BE2C (cell line): ENCODE measurements at regions not wholly inside any gene's neighbourhood (a gene's known extent, or its start where the extent isn't known, plus 50 kb on each side); places are given as distances from the start of the nearest gene placed in this dataset.

Source experiments
- DNase-seq: peaks from one replicate; pipeline ENCODE4 v3.0.0-alpha.2; 2020
- H3K27me3 ChIP-seq: fragments of 250-450 bp; sonication (Bioruptor Pico); 2 replicates; pipeline ENCODE4 v1.5.1; 2020; ENCODE audit warnings: mild to moderate bottlenecking
- H3K36me3 ChIP-seq: fragments of 250-450 bp; sonication (Bioruptor Pico); 2 replicates; pipeline ENCODE4 v1.5.1; 2020; ENCODE audit warnings: mild to moderate bottlenecking
- H3K4me1 ChIP-seq: fragments of 250-450 bp; sonication (Bioruptor Pico); 2 replicates; pipeline ENCODE4 v1.5.1; 2020
- H3K4me3 ChIP-seq: 2 replicates; pipeline ENCODE4 v1.5.1; 2011; ENCODE audit warnings: low read depth, low read length
- H3K9me3 ChIP-seq: fragments of 250-450 bp; sonication (Bioruptor Pico); 2 replicates; pipeline ENCODE4 v1.5.1; 2020
- CTCF ChIP-seq: IDR thresholded peaks from 2 replicates; pipeline ENCODE4 v1.5.1; 2012; ENCODE audit warnings: mild to moderate bottlenecking, low read depth, low read length

DNA sequence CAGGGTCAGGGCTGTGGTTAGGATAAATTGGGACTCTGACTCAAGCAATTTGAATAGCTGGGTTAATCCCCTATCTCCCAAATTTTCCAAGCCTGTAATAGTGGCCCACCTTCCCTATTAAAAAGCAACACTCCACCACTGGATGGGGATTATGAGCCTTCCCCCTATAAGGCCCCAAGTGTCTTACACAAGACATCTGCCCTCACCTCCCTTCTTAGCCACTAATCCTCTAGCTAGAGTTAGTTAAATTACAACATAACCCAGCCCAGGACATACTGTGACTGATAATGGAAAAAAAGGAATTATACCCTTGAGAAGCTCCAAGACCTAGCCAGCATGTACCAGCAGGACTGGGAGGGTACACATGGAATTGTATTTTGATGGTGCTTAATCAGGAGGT, 190.4 kb downstream of the NRP2 start:
- H3K27me3 ChIP-seq, result no peaks in the 10 kb centered on the region
- H3K36me3 ChIP-seq, result no peaks in the 10 kb centered on the region
- H3K4me3 ChIP-seq, result no peak overlapping the region
- no peak for DNase-seq
- H3K4me1 ChIP-seq, result no peaks in the 10 kb centered on the region
- TF ChIP-seq CTCF, result no peak
- 0 out of 2 replicates have a peak, but pooled peaks cover 4% of the 10 kb centered on the region for H3K9me3 ChIP-seq

- Histone ChIP-seq H3K4me1 (peaks cover 8% of the 10 kb centered on the region), H3K4me3 (no peak overlapping the region), H3K9me3 (0 out of 2 replicates have a peak, but pooled peaks cover 3% of the 10 kb centered on the region), H3K27me3 (no peaks in the 10 kb centered on the region), H3K36me3 (no peaks in the 10 kb centered on the region)
- no peak for DNase-seq
- no peak for TF ChIP-seq CTCF
Observed at GRCh38 chr2:205869439-205869838, 187.1 kb downstream of the NRP2 start.

DNA sequence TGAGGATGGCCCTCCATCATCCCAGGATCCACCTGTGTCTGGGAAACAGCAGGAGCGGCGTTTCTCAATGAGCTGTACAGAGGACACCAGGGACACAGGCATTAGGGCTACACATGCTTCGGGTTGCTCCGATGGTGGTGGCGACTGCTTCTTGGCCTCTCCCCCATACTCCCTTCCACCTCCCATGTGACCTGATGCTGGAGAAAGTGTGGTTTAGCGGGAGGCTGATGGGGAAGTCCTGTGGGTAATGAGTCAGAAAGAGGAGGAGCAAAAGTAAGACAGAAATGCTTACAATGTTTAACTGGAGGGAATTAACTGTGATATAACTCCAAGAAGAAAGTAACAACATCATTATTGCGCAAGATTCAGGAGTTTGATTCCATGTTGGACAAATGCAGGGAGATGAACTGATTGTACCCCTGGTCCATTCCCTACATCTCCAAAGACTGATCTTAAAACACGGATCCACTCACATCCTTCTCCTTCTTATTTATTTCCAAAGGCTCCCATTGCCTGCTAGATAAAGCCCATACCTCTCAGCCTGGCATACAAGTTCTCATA, 186.6 kb downstream of the NRP2 start:
- no peaks in the 10 kb centered on the region for H3K36me3 ChIP-seq
- peaks cover 8% of the 10 kb centered on the region for H3K4me1 ChIP-seq
- H3K4me3 ChIP-seq, result no peak overlapping the region
- H3K27me3 ChIP-seq, result no peaks in the 10 kb centered on the region
- no peaks in the 10 kb centered on the region for H3K9me3 ChIP-seq
- no peak for TF ChIP-seq CTCF
- DNase-seq, result no peak

- no peak for DNase-seq
- no peak overlapping the region for H3K4me3 ChIP-seq
- no peaks in the 10 kb centered on the region for H3K36me3 ChIP-seq
- H3K4me1 ChIP-seq, result peaks cover 8% of the 10 kb centered on the region
- no peak for TF ChIP-seq CTCF
- H3K9me3 ChIP-seq, result no peaks in the 10 kb centered on the region
- no peaks in the 10 kb centered on the region for H3K27me3 ChIP-seq
Observed at GRCh38 chr2:205868053-205868452, 185.8 kb downstream of the NRP2 start.

DNA sequence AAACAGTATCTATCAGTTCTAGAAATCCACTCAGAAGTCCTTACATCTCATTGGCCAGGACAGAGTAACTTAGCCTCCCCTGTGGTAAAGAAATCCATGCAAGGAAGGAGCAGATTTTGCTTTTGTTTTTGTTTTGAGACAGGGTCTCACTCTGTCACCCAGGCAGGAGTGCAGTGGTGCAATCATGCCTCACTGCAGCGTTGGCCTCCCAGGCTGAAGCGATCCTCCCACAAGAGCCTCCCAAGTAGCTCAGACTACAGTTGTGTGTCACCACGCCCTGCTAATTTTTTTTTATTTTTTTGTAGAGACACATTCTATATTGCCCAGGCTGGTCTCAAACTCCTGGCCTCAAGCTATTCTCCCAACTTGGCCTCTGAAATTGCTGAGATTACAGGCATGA, 185.1 kb downstream of the NRP2 start:
- Histone ChIP-seq H3K36me3 (no peaks in the 10 kb centered on the region), H3K4me1 (peaks cover 8% of the 10 kb centered on the region), H3K4me3 (no peak overlapping the region), H3K27me3 (no peaks in the 10 kb centered on the region), H3K9me3 (no peaks in the 10 kb centered on the region)
- TF ChIP-seq CTCF, result no peak
- DNase-seq, result no peak

DNA sequence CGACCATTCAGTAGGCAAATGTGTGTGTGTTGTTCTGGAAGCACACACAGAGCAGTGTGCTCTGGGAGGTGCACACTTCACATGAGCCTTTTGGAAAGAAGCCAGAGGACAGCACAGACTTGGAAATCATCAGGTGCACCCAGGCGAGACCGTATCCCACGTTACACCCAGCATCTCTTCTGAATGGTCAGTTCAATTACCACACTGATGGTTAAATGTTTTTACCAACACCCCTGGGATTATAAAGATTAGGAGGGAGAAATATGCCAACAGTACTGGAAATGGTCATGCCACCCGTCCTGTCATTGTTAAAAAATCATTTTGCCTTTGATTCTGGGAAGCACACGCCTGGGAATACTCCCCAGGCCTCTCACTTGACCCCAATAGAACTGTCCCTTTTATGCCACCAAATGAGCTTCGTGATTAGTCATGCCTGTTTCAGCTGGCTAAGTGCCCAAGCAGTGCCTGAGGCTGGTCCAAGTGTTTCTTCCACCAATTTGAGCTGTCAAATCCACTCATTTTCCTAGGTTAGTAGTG, 183.7 kb downstream of the NRP2 start:
- DNase-seq, result peak; percentile 72

More for the DNA sequence above, 183.7 kb downstream of the NRP2 start:
- Histone ChIP-seq H3K4me3 (no peak overlapping the region), H3K27me3 (no peaks in the 10 kb centered on the region), H3K36me3 (no peaks in the 10 kb centered on the region), H3K4me1 (peaks cover 8% of the 10 kb centered on the region), H3K9me3 (no peaks in the 10 kb centered on the region; the same call in 1 of the 2 replicates)
- TF ChIP-seq CTCF, result no peak
